WTC11 (cell line): ENCODE measurements at regions not wholly inside any gene's neighbourhood (a gene's known extent, or its start where the extent isn't known, plus 50 kb on each side); places are given as distances from the start of the nearest gene placed in this dataset.

ENCODE experiments used
- CBFB ChIP-seq: sonication (generic); formaldehyde crosslinking; IDR thresholded peaks from 2 replicates; pipeline ENCODE4 v1.8.1; 2022; ENCODE audit warnings: mild to moderate bottlenecking, low read depth, missing genetic modification reagents
- CREM ChIP-seq: sonication (generic); formaldehyde crosslinking; IDR thresholded peaks from 2 replicates; pipeline ENCODE4 v1.8.1; 2022; ENCODE audit warnings: mild to moderate bottlenecking, missing genetic modification reagents, moderate library complexity
- FOXJ3 ChIP-seq: sonication (generic); formaldehyde crosslinking; IDR thresholded peaks from 2 replicates; pipeline ENCODE4 v1.9.0; 2021; ENCODE audit warnings: missing genetic modification reagents, mild to moderate bottlenecking, borderline replicate concordance
- KAT7 ChIP-seq: sonication (generic); formaldehyde crosslinking; IDR thresholded peaks from 2 replicates; pipeline ENCODE4 v1.8.1; 2023; ENCODE audit warnings: missing genetic modification reagents, mild to moderate bottlenecking, borderline replicate concordance
- NR3C1 ChIP-seq: sonication (generic); formaldehyde crosslinking; conservative IDR thresholded peaks from 2 replicates; pipeline ENCODE4 v1.8.1; 2023; ENCODE audit warnings: low read depth, mild to moderate bottlenecking, missing genetic modification reagents
- ZNF263 ChIP-seq: sonication (generic); formaldehyde crosslinking; IDR thresholded peaks from 2 replicates; pipeline ENCODE4 v1.8.1; 2022; ENCODE audit warnings: low read depth, mild to moderate bottlenecking, moderate library complexity, missing genetic modification reagents
- TF ChIP-seq, protein P1 (sequence below): fragments of 200-600 bp; IDR thresholded peaks from 2 replicates; pipeline ENCODE4 v1.8.0; 2022; ENCODE audit warnings: antibody characterized with exemption
- TF ChIP-seq, protein P2 (sequence below): sonication (generic); formaldehyde crosslinking; IDR thresholded peaks from 2 replicates; pipeline ENCODE4 v1.8.0; 2022; ENCODE audit warnings: missing genetic modification reagents

- TF ChIP-seq, protein P1, sequence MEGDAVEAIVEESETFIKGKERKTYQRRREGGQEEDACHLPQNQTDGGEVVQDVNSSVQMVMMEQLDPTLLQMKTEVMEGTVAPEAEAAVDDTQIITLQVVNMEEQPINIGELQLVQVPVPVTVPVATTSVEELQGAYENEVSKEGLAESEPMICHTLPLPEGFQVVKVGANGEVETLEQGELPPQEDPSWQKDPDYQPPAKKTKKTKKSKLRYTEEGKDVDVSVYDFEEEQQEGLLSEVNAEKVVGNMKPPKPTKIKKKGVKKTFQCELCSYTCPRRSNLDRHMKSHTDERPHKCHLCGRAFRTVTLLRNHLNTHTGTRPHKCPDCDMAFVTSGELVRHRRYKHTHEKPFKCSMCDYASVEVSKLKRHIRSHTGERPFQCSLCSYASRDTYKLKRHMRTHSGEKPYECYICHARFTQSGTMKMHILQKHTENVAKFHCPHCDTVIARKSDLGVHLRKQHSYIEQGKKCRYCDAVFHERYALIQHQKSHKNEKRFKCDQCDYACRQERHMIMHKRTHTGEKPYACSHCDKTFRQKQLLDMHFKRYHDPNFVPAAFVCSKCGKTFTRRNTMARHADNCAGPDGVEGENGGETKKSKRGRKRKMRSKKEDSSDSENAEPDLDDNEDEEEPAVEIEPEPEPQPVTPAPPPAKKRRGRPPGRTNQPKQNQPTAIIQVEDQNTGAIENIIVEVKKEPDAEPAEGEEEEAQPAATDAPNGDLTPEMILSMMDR: no peak
- no peak for TF ChIP-seq CBFB (CRISPR knock-in tag)
- TF ChIP-seq FOXJ3 (CRISPR knock-in tag): no peak
- TF ChIP-seq NR3C1 (CRISPR knock-in tag): no peak
- TF ChIP-seq KAT7 (CRISPR knock-in tag): no peak
- no peak for TF ChIP-seq ZNF263 (CRISPR knock-in tag)
- TF ChIP-seq, protein P2, sequence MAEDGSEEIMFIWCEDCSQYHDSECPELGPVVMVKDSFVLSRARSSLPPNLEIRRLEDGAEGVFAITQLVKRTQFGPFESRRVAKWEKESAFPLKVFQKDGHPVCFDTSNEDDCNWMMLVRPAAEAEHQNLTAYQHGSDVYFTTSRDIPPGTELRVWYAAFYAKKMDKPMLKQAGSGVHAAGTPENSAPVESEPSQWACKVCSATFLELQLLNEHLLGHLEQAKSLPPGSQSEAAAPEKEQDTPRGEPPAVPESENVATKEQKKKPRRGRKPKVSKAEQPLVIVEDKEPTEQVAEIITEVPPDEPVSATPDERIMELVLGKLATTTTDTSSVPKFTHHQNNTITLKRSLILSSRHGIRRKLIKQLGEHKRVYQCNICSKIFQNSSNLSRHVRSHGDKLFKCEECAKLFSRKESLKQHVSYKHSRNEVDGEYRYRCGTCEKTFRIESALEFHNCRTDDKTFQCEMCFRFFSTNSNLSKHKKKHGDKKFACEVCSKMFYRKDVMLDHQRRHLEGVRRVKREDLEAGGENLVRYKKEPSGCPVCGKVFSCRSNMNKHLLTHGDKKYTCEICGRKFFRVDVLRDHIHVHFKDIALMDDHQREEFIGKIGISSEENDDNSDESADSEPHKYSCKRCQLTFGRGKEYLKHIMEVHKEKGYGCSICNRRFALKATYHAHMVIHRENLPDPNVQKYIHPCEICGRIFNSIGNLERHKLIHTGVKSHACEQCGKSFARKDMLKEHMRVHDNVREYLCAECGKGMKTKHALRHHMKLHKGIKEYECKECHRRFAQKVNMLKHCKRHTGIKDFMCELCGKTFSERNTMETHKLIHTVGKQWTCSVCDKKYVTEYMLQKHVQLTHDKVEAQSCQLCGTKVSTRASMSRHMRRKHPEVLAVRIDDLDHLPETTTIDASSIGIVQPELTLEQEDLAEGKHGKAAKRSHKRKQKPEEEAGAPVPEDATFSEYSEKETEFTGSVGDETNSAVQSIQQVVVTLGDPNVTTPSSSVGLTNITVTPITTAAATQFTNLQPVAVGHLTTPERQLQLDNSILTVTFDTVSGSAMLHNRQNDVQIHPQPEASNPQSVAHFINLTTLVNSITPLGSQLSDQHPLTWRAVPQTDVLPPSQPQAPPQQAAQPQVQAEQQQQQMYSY (CRISPR knock-in tag): no peak
- TF ChIP-seq CREM (CRISPR knock-in tag): no peak
Observed at GRCh38 chr1:193633991-193634390, 447.6 kb upstream of the B3GALT2 start.
